ENCODE measurements at regions not wholly inside any gene's neighbourhood (a gene's known extent, or its start where the extent isn't known, plus 50 kb on each side); places are given as distances from the start of the nearest gene placed in this dataset.

GRCh38 chr5:28743025-28743715, 1704.8 kb upstream of the CDH9 start:
- TF ChIP-seq CTCF (IDR thresholded peaks at IDR 0.05; ENCODE audit: extremely low read depth, insufficient read depth, missing control alignments) = no peak
- in situ Hi-C loops (cut with MboI; ENCODE audit: low pct_unique_long_range_greater_than_20kb, low sequenced_read_pairs, unreplicated experiment) = no loop called here

GRCh38 chr5:28737682-28738081, 1699.3 kb upstream of the CDH9 start:
- no peak for DNase-seq (ENCODE audit: low spot score)
- in situ Hi-C loops (cut with MboI; ENCODE audit: low pct_unique_long_range_greater_than_20kb, low sequenced_read_pairs, unreplicated experiment) = no loop called here
- TF ChIP-seq CTCF (IDR thresholded peaks at IDR 0.05; ENCODE audit: extremely low read depth, insufficient read depth, missing control alignments) = no peak

More at GRCh38 chr5:28743025-28743715, 1704.8 kb upstream of the CDH9 start:
- DNase-seq (ENCODE audit: low spot score) = no peak

GRCh38 chr5:28737222-28737621, 1698.8 kb upstream of the CDH9 start:
- DNase-seq (ENCODE audit: low spot score) = no peak
- in situ Hi-C loops (cut with MboI; ENCODE audit: low pct_unique_long_range_greater_than_20kb, low sequenced_read_pairs, unreplicated experiment) = no loop called here

GRCh38 chr5:28734396-28734795, 1696.0 kb upstream of the CDH9 start:
- in situ Hi-C loops (cut with MboI; ENCODE audit: low pct_unique_long_range_greater_than_20kb, low sequenced_read_pairs, unreplicated experiment) = no loop called here
- no peak for TF ChIP-seq CTCF (IDR thresholded peaks at IDR 0.05; ENCODE audit: extremely low read depth, insufficient read depth, missing control alignments)
- DNase-seq (ENCODE audit: low spot score) = no peak

More at GRCh38 chr5:28737222-28737621, 1698.8 kb upstream of the CDH9 start:
- TF ChIP-seq CTCF (IDR thresholded peaks at IDR 0.05; ENCODE audit: extremely low read depth, insufficient read depth, missing control alignments) = no peak

- TF ChIP-seq CTCF (IDR thresholded peaks at IDR 0.05; ENCODE audit: extremely low read depth, insufficient read depth, missing control alignments) = no peak
- in situ Hi-C loops (cut with MboI; ENCODE audit: low pct_unique_long_range_greater_than_20kb, low sequenced_read_pairs, unreplicated experiment) = no loop called here
Observed at GRCh38 chr5:28729067-28729466, 1690.7 kb upstream of the CDH9 start.

GRCh38 chr5:28726815-28727214, 1688.4 kb upstream of the CDH9 start:
- in situ Hi-C loops (cut with MboI; ENCODE audit: low pct_unique_long_range_greater_than_20kb, low sequenced_read_pairs, unreplicated experiment) = no loop called here
- no peak for DNase-seq (ENCODE audit: low spot score)
- TF ChIP-seq CTCF (IDR thresholded peaks at IDR 0.05; ENCODE audit: extremely low read depth, insufficient read depth, missing control alignments) = no peak

More at GRCh38 chr5:28729067-28729466, 1690.7 kb upstream of the CDH9 start:
- no peak for DNase-seq (ENCODE audit: low spot score)
